Stimulated activated naive CD4-positive, alpha-beta T cell (primary cell): ENCODE measurements at regions not wholly inside any gene's neighbourhood (a gene's known extent, or its start where the extent isn't known, plus 50 kb on each side); places are given as distances from the start of the nearest gene placed in this dataset.

Experiments
- DNase-seq, 6 experiments: peaks; one replicate each; lab custom pipeline; 2025; lab: John Stamatoyannopoulos, UW

GRCh38 chr6:25066593-25066992 lies 130.8 kb upstream of the RIPOR2 start:
- DNase-seq = no peak

- DNase-seq = no peak
Observed at GRCh38 chr6:25068866-25069265, 133.1 kb upstream of the RIPOR2 start.

GRCh38 chr6:25070547-25071366 lies 135.0 kb upstream of the RIPOR2 start:
- peak; percentile 64 to 88 (median 74) for DNase-seq

- no peak for DNase-seq
Observed at GRCh38 chr6:25078141-25078540, 142.4 kb upstream of the RIPOR2 start.

GRCh38 chr6:25083784-25084507 lies 148.2 kb upstream of the RIPOR2 start:
- no peak for DNase-seq

- DNase-seq = no peak
Observed at GRCh38 chr6:25084508-25084833, 148.7 kb upstream of the RIPOR2 start.

- DNase-seq = peak in 2 of 6 experiments; percentile 11 to 14
Observed at GRCh38 chr6:25085756-25086155, 150.0 kb upstream of the RIPOR2 start.

GRCh38 chr6:25086500-25087091 lies 150.8 kb upstream of the RIPOR2 start:
- no peak for DNase-seq

GRCh38 chr6:25088513-25088912 lies 152.8 kb upstream of the RIPOR2 start:
- no peak for DNase-seq

GRCh38 chr6:25089442-25089841 lies 153.7 kb upstream of the RIPOR2 start:
- no peak for DNase-seq

- no peak for DNase-seq
Observed at GRCh38 chr6:25094726-25095125, 159.0 kb upstream of the RIPOR2 start.

- DNase-seq = no peak
Observed at GRCh38 chr6:25100288-25100687, 164.5 kb upstream of the RIPOR2 start.

GRCh38 chr6:25103603-25104002 lies 167.8 kb upstream of the RIPOR2 start:
- DNase-seq = no peak

GRCh38 chr6:25105070-25105925 lies 169.5 kb upstream of the RIPOR2 start:
- no peak for DNase-seq

- DNase-seq = no peak
Observed at GRCh38 chr6:25107218-25107617, 171.5 kb upstream of the RIPOR2 start.

GRCh38 chr6:25111782-25112181 lies 167.4 kb upstream of the CARMIL1 start:
- no peak for DNase-seq

- no peak for DNase-seq
Observed at GRCh38 chr6:25112322-25112773, 166.8 kb upstream of the CARMIL1 start.

GRCh38 chr6:25113436-25113835 lies 165.7 kb upstream of the CARMIL1 start:
- no peak for DNase-seq

GRCh38 chr6:25118038-25118437 lies 161.1 kb upstream of the CARMIL1 start:
- DNase-seq = no peak

GRCh38 chr6:25121186-25121585 lies 158.0 kb upstream of the CARMIL1 start:
- DNase-seq = no peak

- DNase-seq = no peak
Observed at GRCh38 chr6:25122001-25122400, 157.2 kb upstream of the CARMIL1 start.

- no peak for DNase-seq
Observed at GRCh38 chr6:25122622-25123237, 156.4 kb upstream of the CARMIL1 start.
